ENCODE measurements at regions not wholly inside any gene's neighbourhood (a gene's known extent, or its start where the extent isn't known, plus 50 kb on each side); places are given as distances from the start of the nearest gene placed in this dataset.
A peak's percentile ranks its signal among the peaks of the same experiment; 100 is the strongest.

GRCh38 chr13:54950546-54950945 is 1921.9 kb downstream of the OLFM4 start:
- Mint-ChIP-seq H3K4me1 (no peaks in the 10 kb centered on the region), H3K9me3 (peaks cover 5% of the 10 kb centered on the region), H3K27ac (ENCODE audit: unreplicated experiment) (no peak overlapping the region), H3K27me3 (ENCODE audit: low read depth) (no peaks in the 10 kb centered on the region), H3K36me3 (ENCODE audit: low read depth) (no peaks in the 10 kb centered on the region), H3K4me3 (no peak overlapping the region)
- peak; percentile 28 for TF ChIP-seq CTCF (conservative IDR thresholded peaks at IDR 0.05)
- DNase-seq (ENCODE audit: low read depth, low spot score), result no peak

GRCh38 chr13:54953786-54954185 is 1925.2 kb downstream of the OLFM4 start:
- DNase-seq (ENCODE audit: low read depth, low spot score), result no peak
- TF ChIP-seq CTCF (conservative IDR thresholded peaks at IDR 0.05), result no peak
- Mint-ChIP-seq H3K4me3 (no peak overlapping the region), H3K9me3 (no peaks in the 10 kb centered on the region), H3K36me3 (ENCODE audit: low read depth) (no peaks in the 10 kb centered on the region), H3K27me3 (ENCODE audit: low read depth) (no peaks in the 10 kb centered on the region), H3K4me1 (no peaks in the 10 kb centered on the region), H3K27ac (ENCODE audit: unreplicated experiment) (no peak overlapping the region)

- no peak for DNase-seq (ENCODE audit: low read depth, low spot score)
- H3K4me3 Mint-ChIP-seq, result no peak overlapping the region
- no peaks in the 10 kb centered on the region for H3K27me3 Mint-ChIP-seq (ENCODE audit: low read depth)
- H3K27ac Mint-ChIP-seq (ENCODE audit: unreplicated experiment), result no peak overlapping the region
- no peak for TF ChIP-seq CTCF (conservative IDR thresholded peaks at IDR 0.05)
- no peaks in the 10 kb centered on the region for H3K4me1 Mint-ChIP-seq
- H3K9me3 Mint-ChIP-seq, result peaks cover 12% of the 10 kb centered on the region
- H3K36me3 Mint-ChIP-seq (ENCODE audit: low read depth), result peaks cover 6% of the 10 kb centered on the region
Observed at GRCh38 chr13:54958781-54959180, 1930.2 kb downstream of the OLFM4 start.

- Mint-ChIP-seq H3K36me3 (ENCODE audit: low read depth) (peaks cover 4% of the 10 kb centered on the region), H3K27ac (ENCODE audit: unreplicated experiment) (no peak overlapping the region)
Observed at GRCh38 chr13:54965881-54966280, 1937.3 kb downstream of the OLFM4 start.

GRCh38 chr13:54972838-54973237 is 1944.2 kb downstream of the OLFM4 start:
- no peaks in the 10 kb centered on the region for H3K4me1 Mint-ChIP-seq
- no peak for TF ChIP-seq CTCF (conservative IDR thresholded peaks at IDR 0.05)
- DNase-seq (ENCODE audit: low read depth, low spot score), result no peak
- H3K36me3 Mint-ChIP-seq (ENCODE audit: low read depth), result no peaks in the 10 kb centered on the region
- no peak overlapping the region for H3K4me3 Mint-ChIP-seq
- no peaks in the 10 kb centered on the region for H3K27me3 Mint-ChIP-seq (ENCODE audit: low read depth)
- H3K27ac Mint-ChIP-seq (ENCODE audit: unreplicated experiment), result no peak overlapping the region
- H3K9me3 Mint-ChIP-seq, result no peaks in the 10 kb centered on the region

More at GRCh38 chr13:54965881-54966280, 1937.3 kb downstream of the OLFM4 start:
- DNase-seq (ENCODE audit: low read depth, low spot score), result no peak
- no peaks in the 10 kb centered on the region for H3K27me3 Mint-ChIP-seq (ENCODE audit: low read depth)
- no peak for TF ChIP-seq CTCF (conservative IDR thresholded peaks at IDR 0.05)
- H3K4me1 Mint-ChIP-seq, result no peaks in the 10 kb centered on the region
- no peak overlapping the region for H3K4me3 Mint-ChIP-seq
- peaks cover 5% of the 10 kb centered on the region for H3K9me3 Mint-ChIP-seq

- Mint-ChIP-seq H3K9me3 (no peaks in the 10 kb centered on the region), H3K36me3 (ENCODE audit: low read depth) (no peaks in the 10 kb centered on the region), H3K27me3 (ENCODE audit: low read depth) (no peaks in the 10 kb centered on the region), H3K27ac (ENCODE audit: unreplicated experiment) (no peak overlapping the region), H3K4me1 (no peaks in the 10 kb centered on the region), H3K4me3 (no peak overlapping the region)
- no peak for TF ChIP-seq CTCF (conservative IDR thresholded peaks at IDR 0.05)
- DNase-seq (ENCODE audit: low read depth, low spot score), result no peak
Observed at GRCh38 chr13:54975676-54976075, 1947.1 kb downstream of the OLFM4 start.

Measured in neural crest cell (in vitro differentiated cells).